OCI-LY1 (cell line): ENCODE measurements at regions not wholly inside any gene's neighbourhood (a gene's known extent, or its start where the extent isn't known, plus 50 kb on each side); places are given as distances from the start of the nearest gene placed in this dataset.

Experiments used
- H2AFZ ChIP-seq: fragments of 200-600 bp; sonication (generic), shearing (Covaris generic); 2 replicates; pipeline ENCODE4 v1.6.0; 2014; ENCODE audit warnings: antibody characterized with exemption, mild to moderate bottlenecking, low read length
- H3F3A ChIP-seq: fragments of 200-600 bp; sonication (generic), shearing (Covaris generic); 2 replicates; pipeline ENCODE4 v1.6.0; 2014; ENCODE audit warnings: mild to moderate bottlenecking, antibody characterized with exemption, low read length, moderate library complexity; ENCODE audit not compliant: insufficient read depth
- H3K27ac ChIP-seq: fragments of 200-600 bp; sonication (generic); 2 replicates; pipeline ENCODE4 v1.5.1; 2014; ENCODE audit warnings: low read length, mixed run types, mild to moderate bottlenecking, low read depth; ENCODE audit not compliant: poor library complexity, severe bottlenecking
- H3K27me3 ChIP-seq: fragments of 200-600 bp; sonication (generic); 2 replicates; pipeline ENCODE4 v1.6.0; 2014; ENCODE audit warnings: antibody characterized with exemption, mild to moderate bottlenecking, low read length, moderate library complexity; ENCODE audit not compliant: insufficient read depth
- H3K36me3 ChIP-seq: fragments of 200-600 bp; sonication (generic); 2 replicates; pipeline ENCODE4 v1.6.1; 2014; ENCODE audit warnings: mild to moderate bottlenecking, antibody characterized with exemption, low read length, moderate library complexity, mixed read lengths; ENCODE audit not compliant: insufficient read depth
- H3K4me1 ChIP-seq: fragments of 200-600 bp; sonication (generic); 2 replicates; pipeline ENCODE4 v1.5.1; 2014; ENCODE audit warnings: mild to moderate bottlenecking, low read length, moderate library complexity; ENCODE audit not compliant: insufficient read depth, severe bottlenecking
- H3K4me2 ChIP-seq: fragments of 200-600 bp; sonication (generic), shearing (Covaris generic); 2 replicates; pipeline ENCODE4 v1.6.1; 2014; ENCODE audit warnings: low read length
- H3K4me3 ChIP-seq: fragments of 200-600 bp; sonication (generic); 2 replicates; pipeline ENCODE4 v1.5.1; 2014; ENCODE audit warnings: low read length, low read depth, mild to moderate bottlenecking, mixed read lengths; ENCODE audit not compliant: poor library complexity, severe bottlenecking
- H3K79me2 ChIP-seq: fragments of 200-600 bp; shearing (Covaris generic); 2 replicates; pipeline ENCODE4 v1.6.1; 2016; ENCODE audit warnings: mixed run types, low read length, mixed read lengths; ENCODE audit not compliant: insufficient read depth
- H3K9ac ChIP-seq: fragments of 200-600 bp; sonication (generic), shearing (Covaris generic); 2 replicates; pipeline ENCODE4 v1.6.1; 2014; ENCODE audit warnings: mild to moderate bottlenecking, low read length, mixed read lengths
- H3K9me2 ChIP-seq: fragments of 200-600 bp; sonication (generic), shearing (Covaris generic); 2 replicates; pipeline ENCODE4 v1.6.1; 2014; ENCODE audit warnings: low read depth, mild to moderate bottlenecking, low read length, mixed read lengths
- H3K9me3 ChIP-seq: fragments of 200-600 bp; shearing (Covaris generic); 2 replicates; pipeline ENCODE4 v1.6.1; 2014; ENCODE audit warnings: low read length, mixed read lengths
- H4K20me1 ChIP-seq: fragments of 200-600 bp; sonication (generic), shearing (Covaris generic); 2 replicates; pipeline ENCODE4 v1.6.0; 2016; ENCODE audit warnings: mild to moderate bottlenecking, low read length; ENCODE audit not compliant: insufficient read depth
- EZH2 ChIP-seq: fragments of 200-600 bp; sonication (generic), shearing (Covaris generic); IDR thresholded peaks from 2 replicates; pipeline ENCODE4 v1.8.0; 2017; ENCODE audit warnings: borderline replicate concordance, mixed run types, mild to moderate bottlenecking, antibody characterized with exemption, low read length, moderate library complexity, mixed read lengths
- TF ChIP-seq, protein P1 (sequence below): fragments of 200-600 bp; sonication (generic), shearing (Covaris generic); IDR thresholded peaks from 2 replicates; pipeline ENCODE4 v1.5.1; 2017; ENCODE audit warnings: mild to moderate bottlenecking, antibody characterized with exemption, low read length, moderate library complexity, mixed read lengths

DNA sequence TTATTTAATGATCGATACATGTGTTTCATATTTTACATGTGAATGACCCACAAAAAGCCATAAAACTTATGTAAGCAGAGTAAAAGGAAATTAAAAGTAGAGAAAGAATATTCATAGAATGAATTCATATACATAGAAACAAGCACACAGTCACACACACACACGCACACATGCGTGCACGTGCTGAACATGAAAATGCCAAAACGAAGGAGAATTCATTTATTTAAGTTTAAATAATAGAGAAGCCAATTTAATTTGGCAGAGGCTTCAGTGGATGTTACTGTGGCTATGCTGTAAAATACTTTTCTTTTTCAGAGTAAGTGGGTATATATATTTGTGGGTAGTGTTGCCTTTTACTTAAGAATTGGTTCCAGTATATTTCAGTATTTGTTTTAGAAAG lies 145.0 kb upstream of the C21orf91 start:
- Histone ChIP-seq H3K9ac (no peak overlapping the region), H3K27ac (no peak overlapping the region), H3K36me3 (no peaks in the 10 kb centered on the region), H3K4me3 (no peak overlapping the region), H3K4me1 (no peaks in the 10 kb centered on the region), H3K9me3 (no peaks in the 10 kb centered on the region), H3K4me2 (no peak overlapping the region), H3K79me2 (no peaks in the 10 kb centered on the region), H3K9me2 (no peaks in the 10 kb centered on the region), H4K20me1 (no peaks in the 10 kb centered on the region), H3K27me3 (no peaks in the 10 kb centered on the region), H3F3A (no peaks in the 10 kb centered on the region), H2AFZ (no peak overlapping the region)
- TF ChIP-seq, protein P1, sequence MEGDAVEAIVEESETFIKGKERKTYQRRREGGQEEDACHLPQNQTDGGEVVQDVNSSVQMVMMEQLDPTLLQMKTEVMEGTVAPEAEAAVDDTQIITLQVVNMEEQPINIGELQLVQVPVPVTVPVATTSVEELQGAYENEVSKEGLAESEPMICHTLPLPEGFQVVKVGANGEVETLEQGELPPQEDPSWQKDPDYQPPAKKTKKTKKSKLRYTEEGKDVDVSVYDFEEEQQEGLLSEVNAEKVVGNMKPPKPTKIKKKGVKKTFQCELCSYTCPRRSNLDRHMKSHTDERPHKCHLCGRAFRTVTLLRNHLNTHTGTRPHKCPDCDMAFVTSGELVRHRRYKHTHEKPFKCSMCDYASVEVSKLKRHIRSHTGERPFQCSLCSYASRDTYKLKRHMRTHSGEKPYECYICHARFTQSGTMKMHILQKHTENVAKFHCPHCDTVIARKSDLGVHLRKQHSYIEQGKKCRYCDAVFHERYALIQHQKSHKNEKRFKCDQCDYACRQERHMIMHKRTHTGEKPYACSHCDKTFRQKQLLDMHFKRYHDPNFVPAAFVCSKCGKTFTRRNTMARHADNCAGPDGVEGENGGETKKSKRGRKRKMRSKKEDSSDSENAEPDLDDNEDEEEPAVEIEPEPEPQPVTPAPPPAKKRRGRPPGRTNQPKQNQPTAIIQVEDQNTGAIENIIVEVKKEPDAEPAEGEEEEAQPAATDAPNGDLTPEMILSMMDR, result no peak
- no peak for TF ChIP-seq EZH2

DNA sequence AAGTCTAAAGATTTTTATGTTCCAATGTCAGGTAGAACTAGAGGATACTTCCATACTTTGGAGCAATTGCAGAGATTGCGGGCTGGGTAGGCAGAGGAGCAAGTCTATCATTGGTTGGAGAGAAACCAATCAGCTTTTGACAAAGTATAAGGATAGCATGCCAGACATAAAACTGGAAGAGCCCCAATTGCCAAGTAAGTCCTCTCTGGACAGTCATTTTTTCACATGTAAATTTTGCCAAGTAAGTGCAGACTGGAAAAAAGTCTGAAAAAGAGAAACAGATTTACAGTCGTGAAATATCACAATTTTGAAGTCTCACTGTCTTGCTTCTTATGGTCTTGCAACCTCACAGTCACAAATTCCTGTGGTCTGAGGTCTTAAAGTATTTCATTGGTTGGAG lies 131.4 kb upstream of the C21orf91 start:
- Histone ChIP-seq H3K79me2 (no peaks in the 10 kb centered on the region), H3K9ac (no peak overlapping the region), H3K4me3 (no peak overlapping the region), H3K9me3 (no peaks in the 10 kb centered on the region), H3K27ac (no peak overlapping the region), H2AFZ (no peak overlapping the region), H3K9me2 (no peaks in the 10 kb centered on the region), H3F3A (no peaks in the 10 kb centered on the region), H4K20me1 (no peaks in the 10 kb centered on the region), H3K27me3 (no peaks in the 10 kb centered on the region), H3K4me2 (no peak overlapping the region), H3K4me1 (no peaks in the 10 kb centered on the region), H3K36me3 (no peaks in the 10 kb centered on the region)
- TF ChIP-seq, protein P1, result no peak
- no peak for TF ChIP-seq EZH2

DNA sequence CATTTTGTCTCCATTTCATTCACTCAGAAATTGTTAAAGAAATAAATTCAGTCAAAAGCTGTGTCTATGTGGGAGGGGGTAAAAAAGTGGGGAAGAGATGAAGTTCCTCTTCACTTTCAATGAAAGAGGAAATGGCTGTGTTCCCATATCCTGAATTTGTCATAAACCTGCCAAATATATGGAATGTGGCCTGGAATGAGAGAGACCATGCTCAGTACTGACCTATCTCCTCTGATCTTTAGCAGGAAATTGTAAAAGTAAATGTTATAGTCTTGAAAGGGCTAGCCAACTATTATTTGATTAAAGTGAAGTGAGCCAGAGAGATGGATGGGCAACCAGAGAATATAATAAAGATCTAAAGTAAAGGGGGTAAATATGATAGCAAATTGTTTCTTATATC lies 130.3 kb upstream of the C21orf91 start:
- Histone ChIP-seq H3K9me3 (no peaks in the 10 kb centered on the region), H3F3A (no peaks in the 10 kb centered on the region), H3K4me3 (no peak overlapping the region), H3K27ac (no peak overlapping the region), H3K4me1 (no peaks in the 10 kb centered on the region), H4K20me1 (no peaks in the 10 kb centered on the region), H3K9me2 (no peaks in the 10 kb centered on the region), H2AFZ (no peak overlapping the region), H3K36me3 (no peaks in the 10 kb centered on the region), H3K79me2 (no peaks in the 10 kb centered on the region), H3K27me3 (no peaks in the 10 kb centered on the region), H3K4me2 (no peak overlapping the region), H3K9ac (no peak overlapping the region)
- no peak for TF ChIP-seq EZH2
- TF ChIP-seq, protein P1, result no peak
